ENCODE measurements at regions not wholly inside any gene's neighbourhood (a gene's known extent, or its start where the extent isn't known, plus 50 kb on each side); places are given as distances from the start of the nearest gene placed in this dataset.

DNA sequence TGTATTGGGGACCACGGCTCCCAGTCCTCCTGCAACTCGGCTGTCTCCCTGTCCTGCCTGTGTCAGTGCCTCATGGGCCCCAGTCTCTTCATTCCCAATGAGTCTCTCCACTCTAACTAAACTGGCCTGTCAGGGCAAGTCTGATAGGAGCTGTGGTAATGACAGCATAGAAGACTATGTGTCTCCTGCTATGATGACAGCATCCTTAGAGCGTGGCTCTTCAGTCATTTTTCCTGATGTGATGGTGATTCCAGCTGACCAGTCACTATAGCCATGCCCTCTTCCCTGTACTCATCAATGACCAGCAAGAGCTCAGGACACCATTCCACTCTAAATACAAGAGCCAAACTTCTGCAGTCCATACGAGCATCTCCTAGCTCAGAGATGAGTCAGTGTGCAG lies 339.8 kb downstream of the PCNX1 start:
- TF ChIP-seq MXI1 (conservative IDR thresholded peaks at IDR 0.05; ENCODE audit: poor library complexity, severe bottlenecking) (no peak), EZH2 (IDR thresholded peaks at IDR 0.05; ENCODE audit: borderline replicate concordance, insufficient read depth, low read length, poor library complexity, severe bottlenecking) (no peak)
- TF ChIP-seq, protein P1, sequence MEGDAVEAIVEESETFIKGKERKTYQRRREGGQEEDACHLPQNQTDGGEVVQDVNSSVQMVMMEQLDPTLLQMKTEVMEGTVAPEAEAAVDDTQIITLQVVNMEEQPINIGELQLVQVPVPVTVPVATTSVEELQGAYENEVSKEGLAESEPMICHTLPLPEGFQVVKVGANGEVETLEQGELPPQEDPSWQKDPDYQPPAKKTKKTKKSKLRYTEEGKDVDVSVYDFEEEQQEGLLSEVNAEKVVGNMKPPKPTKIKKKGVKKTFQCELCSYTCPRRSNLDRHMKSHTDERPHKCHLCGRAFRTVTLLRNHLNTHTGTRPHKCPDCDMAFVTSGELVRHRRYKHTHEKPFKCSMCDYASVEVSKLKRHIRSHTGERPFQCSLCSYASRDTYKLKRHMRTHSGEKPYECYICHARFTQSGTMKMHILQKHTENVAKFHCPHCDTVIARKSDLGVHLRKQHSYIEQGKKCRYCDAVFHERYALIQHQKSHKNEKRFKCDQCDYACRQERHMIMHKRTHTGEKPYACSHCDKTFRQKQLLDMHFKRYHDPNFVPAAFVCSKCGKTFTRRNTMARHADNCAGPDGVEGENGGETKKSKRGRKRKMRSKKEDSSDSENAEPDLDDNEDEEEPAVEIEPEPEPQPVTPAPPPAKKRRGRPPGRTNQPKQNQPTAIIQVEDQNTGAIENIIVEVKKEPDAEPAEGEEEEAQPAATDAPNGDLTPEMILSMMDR (IDR thresholded peaks at IDR 0.05; ENCODE audit: poor library complexity, severe bottlenecking): no peak
- no peaks in the 10 kb centered on the region for H3K9me2 ChIP-seq (ENCODE audit: insufficient read depth, low read length)
- H3K27me3 ChIP-seq (ENCODE audit: insufficient read depth, low read depth, low read length): no peaks in the 10 kb centered on the region
- no peaks in the 10 kb centered on the region for H3K36me3 ChIP-seq (ENCODE audit: insufficient read depth, low read length)
- no peaks in the 10 kb centered on the region for H3K79me2 ChIP-seq (replicated peaks; ENCODE audit: insufficient read depth, low read length)
- H2AFZ ChIP-seq (ENCODE audit: low read depth, low read length): no peak overlapping the region
- no peaks in the 10 kb centered on the region for H3F3A ChIP-seq (ENCODE audit: insufficient read depth, low read length, poor library complexity, severe bottlenecking)
- no peak overlapping the region for H3K9ac ChIP-seq (ENCODE audit: low read length)
- no peaks in the 10 kb centered on the region for H4K20me1 ChIP-seq (ENCODE audit: insufficient read depth)
- H3K4me3 ChIP-seq (ENCODE audit: low read length): no peak overlapping the region
- H3K27ac ChIP-seq (ENCODE audit: low read length): no peak overlapping the region
- H3K9me3 ChIP-seq (ENCODE audit: low read length): peaks cover 3% of the 10 kb centered on the region
- no peak overlapping the region for H3K4me2 ChIP-seq (ENCODE audit: low read length)

GRCh38 chr14:71248194-71248593 lies 340.9 kb downstream of the PCNX1 start:
- no peak for TF ChIP-seq SMC3 (conservative IDR thresholded peaks at IDR 0.05; ENCODE audit: poor library complexity)
- Histone ChIP-seq H4K20me1 (ENCODE audit: insufficient read depth) (no peaks in the 10 kb centered on the region), H3K79me2 (replicated peaks; ENCODE audit: insufficient read depth, low read length) (no peaks in the 10 kb centered on the region), H3K9me3 (ENCODE audit: low read length) (peaks cover 3% of the 10 kb centered on the region), H3K27ac (ENCODE audit: low read length) (no peak overlapping the region), H3K4me3 (ENCODE audit: low read length) (no peak overlapping the region), H3K27me3 (ENCODE audit: insufficient read depth, low read depth, low read length) (no peaks in the 10 kb centered on the region), H3K4me2 (ENCODE audit: low read length) (no peak overlapping the region), H3F3A (ENCODE audit: insufficient read depth, low read length, poor library complexity, severe bottlenecking) (no peaks in the 10 kb centered on the region), H3K9me2 (ENCODE audit: insufficient read depth, low read length) (no peaks in the 10 kb centered on the region), H3K9ac (ENCODE audit: low read length) (no peak overlapping the region), H2AFZ (ENCODE audit: low read depth, low read length) (no peak overlapping the region), H3K36me3 (ENCODE audit: insufficient read depth, low read length) (no peaks in the 10 kb centered on the region)

GRCh38 chr14:71250347-71250746 lies 343.1 kb downstream of the PCNX1 start:
- Histone ChIP-seq H3K36me3 (ENCODE audit: insufficient read depth, low read length) (no peaks in the 10 kb centered on the region), H2AFZ (ENCODE audit: low read depth, low read length) (no peak overlapping the region), H3K4me3 (ENCODE audit: low read length) (no peak overlapping the region), H3K4me2 (ENCODE audit: low read length) (no peak overlapping the region), H3K27ac (ENCODE audit: low read length) (no peak overlapping the region), H3F3A (ENCODE audit: insufficient read depth, low read length, poor library complexity, severe bottlenecking) (no peaks in the 10 kb centered on the region), H3K9me3 (ENCODE audit: low read length) (peaks cover 3% of the 10 kb centered on the region), H3K9ac (ENCODE audit: low read length) (no peak overlapping the region), H3K79me2 (replicated peaks; ENCODE audit: insufficient read depth, low read length) (no peaks in the 10 kb centered on the region), H4K20me1 (ENCODE audit: insufficient read depth) (no peaks in the 10 kb centered on the region), H3K9me2 (ENCODE audit: insufficient read depth, low read length) (no peaks in the 10 kb centered on the region), H3K27me3 (ENCODE audit: insufficient read depth, low read depth, low read length) (no peaks in the 10 kb centered on the region)
- TF ChIP-seq SMC3 (conservative IDR thresholded peaks at IDR 0.05; ENCODE audit: poor library complexity) (no peak), EZH2 (IDR thresholded peaks at IDR 0.05; ENCODE audit: borderline replicate concordance, insufficient read depth, low read length, poor library complexity, severe bottlenecking) (no peak), RAD21 (conservative IDR thresholded peaks at IDR 0.05) (no peak), POLR2AphosphoS5 (IDR thresholded peaks at IDR 0.05) (no peak), EP300 (conservative IDR thresholded peaks at IDR 0.05; ENCODE audit: poor library complexity, severe bottlenecking) (no peak), MXI1 (conservative IDR thresholded peaks at IDR 0.05; ENCODE audit: poor library complexity, severe bottlenecking) (no peak), TAF1 (IDR thresholded peaks at IDR 0.05; ENCODE audit: low read depth) (no peak)
- TF ChIP-seq, protein P1 (IDR thresholded peaks at IDR 0.05; ENCODE audit: poor library complexity, severe bottlenecking): no peak
- TF ChIP-seq, protein P2, sequence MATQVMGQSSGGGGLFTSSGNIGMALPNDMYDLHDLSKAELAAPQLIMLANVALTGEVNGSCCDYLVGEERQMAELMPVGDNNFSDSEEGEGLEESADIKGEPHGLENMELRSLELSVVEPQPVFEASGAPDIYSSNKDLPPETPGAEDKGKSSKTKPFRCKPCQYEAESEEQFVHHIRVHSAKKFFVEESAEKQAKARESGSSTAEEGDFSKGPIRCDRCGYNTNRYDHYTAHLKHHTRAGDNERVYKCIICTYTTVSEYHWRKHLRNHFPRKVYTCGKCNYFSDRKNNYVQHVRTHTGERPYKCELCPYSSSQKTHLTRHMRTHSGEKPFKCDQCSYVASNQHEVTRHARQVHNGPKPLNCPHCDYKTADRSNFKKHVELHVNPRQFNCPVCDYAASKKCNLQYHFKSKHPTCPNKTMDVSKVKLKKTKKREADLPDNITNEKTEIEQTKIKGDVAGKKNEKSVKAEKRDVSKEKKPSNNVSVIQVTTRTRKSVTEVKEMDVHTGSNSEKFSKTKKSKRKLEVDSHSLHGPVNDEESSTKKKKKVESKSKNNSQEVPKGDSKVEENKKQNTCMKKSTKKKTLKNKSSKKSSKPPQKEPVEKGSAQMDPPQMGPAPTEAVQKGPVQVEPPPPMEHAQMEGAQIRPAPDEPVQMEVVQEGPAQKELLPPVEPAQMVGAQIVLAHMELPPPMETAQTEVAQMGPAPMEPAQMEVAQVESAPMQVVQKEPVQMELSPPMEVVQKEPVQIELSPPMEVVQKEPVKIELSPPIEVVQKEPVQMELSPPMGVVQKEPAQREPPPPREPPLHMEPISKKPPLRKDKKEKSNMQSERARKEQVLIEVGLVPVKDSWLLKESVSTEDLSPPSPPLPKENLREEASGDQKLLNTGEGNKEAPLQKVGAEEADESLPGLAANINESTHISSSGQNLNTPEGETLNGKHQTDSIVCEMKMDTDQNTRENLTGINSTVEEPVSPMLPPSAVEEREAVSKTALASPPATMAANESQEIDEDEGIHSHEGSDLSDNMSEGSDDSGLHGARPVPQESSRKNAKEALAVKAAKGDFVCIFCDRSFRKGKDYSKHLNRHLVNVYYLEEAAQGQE (IDR thresholded peaks at IDR 0.05; ENCODE audit: borderline replicate concordance): no peak
